Osteoblast (primary cell): ENCODE measurements at regions not wholly inside any gene's neighbourhood (a gene's known extent, or its start where the extent isn't known, plus 50 kb on each side); places are given as distances from the start of the nearest gene placed in this dataset.

ENCODE experiments used
- DNase-seq: peaks from one replicate; pipeline ENCODE4 v3.0.0; 2011; ENCODE audit warnings: low spot score, mixed read lengths; ENCODE audit not compliant: insufficient read length; ENCODE audit errors: missing footprints
- H2AFZ ChIP-seq: 2 replicates; pipeline ENCODE4 v1.6.0; 2011; ENCODE audit warnings: mild to moderate bottlenecking, low read length
- H3K27ac ChIP-seq: 2 replicates; pipeline ENCODE4 v1.5.1; 2011; ENCODE audit warnings: mild to moderate bottlenecking, low read depth, low read length, moderate library complexity
- H3K27me3 ChIP-seq: 2 replicates; pipeline ENCODE4 v1.6.0; 2012; ENCODE audit warnings: mild to moderate bottlenecking, control low read depth, inconsistent platforms, low read length, moderate library complexity; ENCODE audit not compliant: insufficient read depth
- H3K36me3 ChIP-seq: 2 replicates; pipeline ENCODE4 v1.5.1; 2011; ENCODE audit warnings: mild to moderate bottlenecking, low read length, control low read depth, moderate library complexity; ENCODE audit not compliant: insufficient read depth
- H3K4me1 ChIP-seq: 2 replicates; pipeline ENCODE4 v1.5.1; 2011; ENCODE audit warnings: mild to moderate bottlenecking, low read length, control low read depth, moderate library complexity; ENCODE audit not compliant: insufficient read depth
- H3K4me2 ChIP-seq: 2 replicates; pipeline ENCODE4 v1.6.0; 2011; ENCODE audit warnings: mild to moderate bottlenecking, low read length; ENCODE audit not compliant: insufficient read depth
- H3K4me3 ChIP-seq: fragments of 200-600 bp; sonication (generic); 3 replicates; pipeline ENCODE4 v1.5.1; 2012; ENCODE audit warnings: mild to moderate bottlenecking, low read length, inconsistent platforms; ENCODE audit not compliant: insufficient read depth
- H3K79me2 ChIP-seq: 2 replicates; pipeline ENCODE4 v1.6.0; 2012; ENCODE audit warnings: mild to moderate bottlenecking, low read length, control low read depth, inconsistent platforms; ENCODE audit not compliant: insufficient read depth
- H3K9me3 ChIP-seq: 2 replicates; pipeline ENCODE4 v1.5.1; 2011; ENCODE audit warnings: low read depth, low read length, control low read depth
- H4K20me1 ChIP-seq: 2 replicates; pipeline ENCODE4 v1.6.0; 2012; ENCODE audit warnings: mild to moderate bottlenecking, low read length, control low read depth; ENCODE audit not compliant: insufficient read depth
- TF ChIP-seq, protein P1 (sequence below): IDR thresholded peaks from 2 replicates; pipeline ENCODE4 v1.5.1; 2011; ENCODE audit warnings: mild to moderate bottlenecking, low read depth, low read length, moderate library complexity; ENCODE audit errors: extremely low read depth

DNA sequence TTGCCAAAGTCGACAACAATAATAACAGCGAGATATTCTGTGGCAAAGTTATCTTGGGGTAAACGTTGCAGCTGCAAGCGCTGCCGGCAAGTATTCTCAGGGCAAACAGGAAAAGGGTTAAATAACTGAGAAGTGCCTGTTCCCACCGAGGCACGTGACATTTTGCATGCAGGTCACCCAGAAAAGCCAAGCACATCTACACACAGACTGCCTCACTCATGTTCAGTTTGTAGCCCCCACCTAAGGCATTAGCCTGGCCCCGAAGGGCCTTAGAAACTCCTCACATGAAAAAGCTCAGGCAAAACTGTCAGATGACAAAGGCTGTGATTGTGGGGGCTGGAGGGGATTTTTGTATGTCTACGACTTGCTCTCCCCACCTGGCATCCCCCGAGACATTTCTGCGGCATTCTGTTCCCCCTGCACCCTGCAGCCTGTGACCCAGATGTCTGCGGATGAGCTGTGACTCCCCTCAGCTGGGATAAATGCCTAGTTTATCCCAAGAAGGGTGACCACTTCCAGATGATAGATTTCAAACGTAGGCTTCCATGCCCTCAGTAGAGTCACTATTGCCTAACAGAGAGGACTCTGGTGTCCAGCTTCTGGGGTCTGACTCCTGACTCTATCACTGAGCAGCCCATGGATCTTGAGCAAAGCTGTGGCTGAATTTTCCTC lies 215.2 kb upstream of the SIX2 start:
- Histone ChIP-seq H3K79me2 (no peaks in the 10 kb centered on the region), H4K20me1 (no peaks in the 10 kb centered on the region), H3K36me3 (no peaks in the 10 kb centered on the region), H3K9me3 (no peaks in the 10 kb centered on the region), H3K27ac (no peak overlapping the region), H2AFZ (no peak overlapping the region), H3K4me2 (no peak overlapping the region), H3K4me3 (no peak overlapping the region), H3K27me3 (no peaks in the 10 kb centered on the region), H3K4me1 (peaks cover 4% of the 10 kb centered on the region)
- no peak for DNase-seq
- TF ChIP-seq, protein P1, sequence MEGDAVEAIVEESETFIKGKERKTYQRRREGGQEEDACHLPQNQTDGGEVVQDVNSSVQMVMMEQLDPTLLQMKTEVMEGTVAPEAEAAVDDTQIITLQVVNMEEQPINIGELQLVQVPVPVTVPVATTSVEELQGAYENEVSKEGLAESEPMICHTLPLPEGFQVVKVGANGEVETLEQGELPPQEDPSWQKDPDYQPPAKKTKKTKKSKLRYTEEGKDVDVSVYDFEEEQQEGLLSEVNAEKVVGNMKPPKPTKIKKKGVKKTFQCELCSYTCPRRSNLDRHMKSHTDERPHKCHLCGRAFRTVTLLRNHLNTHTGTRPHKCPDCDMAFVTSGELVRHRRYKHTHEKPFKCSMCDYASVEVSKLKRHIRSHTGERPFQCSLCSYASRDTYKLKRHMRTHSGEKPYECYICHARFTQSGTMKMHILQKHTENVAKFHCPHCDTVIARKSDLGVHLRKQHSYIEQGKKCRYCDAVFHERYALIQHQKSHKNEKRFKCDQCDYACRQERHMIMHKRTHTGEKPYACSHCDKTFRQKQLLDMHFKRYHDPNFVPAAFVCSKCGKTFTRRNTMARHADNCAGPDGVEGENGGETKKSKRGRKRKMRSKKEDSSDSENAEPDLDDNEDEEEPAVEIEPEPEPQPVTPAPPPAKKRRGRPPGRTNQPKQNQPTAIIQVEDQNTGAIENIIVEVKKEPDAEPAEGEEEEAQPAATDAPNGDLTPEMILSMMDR: no peak

DNA sequence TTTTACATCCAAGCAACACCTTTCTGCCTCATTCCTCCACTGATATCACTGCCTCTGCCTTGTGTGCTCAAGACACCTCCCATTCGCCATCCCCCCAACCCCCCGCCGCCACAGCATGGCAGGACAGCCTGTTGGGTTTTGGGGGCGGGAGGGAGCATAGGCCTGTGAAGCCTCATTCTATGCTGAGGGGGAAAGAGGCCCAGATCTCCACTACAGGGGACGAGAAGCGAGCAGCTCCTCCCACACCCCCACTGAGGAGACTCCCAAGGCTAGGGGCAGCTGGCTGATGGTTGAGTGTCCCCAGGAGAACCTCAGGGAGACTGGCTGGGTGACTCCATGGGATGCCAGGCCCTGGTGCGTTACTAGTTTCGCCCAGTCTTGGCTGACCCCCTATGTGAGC lies 214.3 kb upstream of the SIX2 start:
- no peaks in the 10 kb centered on the region for H3K9me3 ChIP-seq

DNA sequence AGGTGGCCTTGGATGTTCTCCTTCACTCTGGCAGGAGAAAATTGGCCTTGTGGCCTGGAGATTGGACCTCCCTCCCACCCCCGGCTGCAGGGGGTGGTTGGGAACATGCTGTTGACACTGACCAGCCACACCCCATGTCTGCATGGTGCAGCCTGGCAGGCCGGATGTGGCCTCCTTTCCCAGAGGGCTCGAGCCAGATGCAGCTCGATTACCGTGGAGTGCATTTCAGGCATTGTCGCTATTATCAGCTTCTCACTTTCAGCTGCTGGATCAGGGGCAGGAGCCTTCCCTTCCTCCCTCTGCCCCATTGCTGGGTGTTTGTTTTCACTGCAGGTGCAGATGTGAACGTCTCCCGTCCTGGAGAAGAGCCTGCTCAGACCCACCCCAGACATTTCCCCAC lies 211.0 kb upstream of the SIX2 start:
- Histone ChIP-seq H3K27me3 (peaks cover 5% of the 10 kb centered on the region), H3K27ac (no peak overlapping the region), H3K4me3 (no peak overlapping the region)

More for the DNA sequence above, 214.3 kb upstream of the SIX2 start:
- H3K4me3 ChIP-seq: no peak overlapping the region
- no peak overlapping the region for H3K27ac ChIP-seq
- DNase-seq: no peak
- H3K36me3 ChIP-seq: no peaks in the 10 kb centered on the region
- TF ChIP-seq, protein P1: no peak
- no peaks in the 10 kb centered on the region for H4K20me1 ChIP-seq
- H3K79me2 ChIP-seq: no peaks in the 10 kb centered on the region
- peaks cover 4% of the 10 kb centered on the region for H3K4me1 ChIP-seq
- no peaks in the 10 kb centered on the region for H3K27me3 ChIP-seq
- H3K4me2 ChIP-seq: no peak overlapping the region
- H2AFZ ChIP-seq: no peak overlapping the region

GRCh38 chr2:45218931-45219339 lies 209.7 kb upstream of the SIX2 start:
- no peaks in the 10 kb centered on the region for H3K36me3 ChIP-seq
- no peaks in the 10 kb centered on the region for H3K79me2 ChIP-seq
- TF ChIP-seq, protein P1: no peak
- peaks cover 5% of the 10 kb centered on the region for H3K27me3 ChIP-seq
- no peaks in the 10 kb centered on the region for H4K20me1 ChIP-seq
- no peak overlapping the region for H3K27ac ChIP-seq
- DNase-seq: no peak
- no peak overlapping the region for H3K4me2 ChIP-seq
- H3K4me3 ChIP-seq: no peak overlapping the region
- peaks cover 4% of the 10 kb centered on the region for H3K4me1 ChIP-seq
- no peaks in the 10 kb centered on the region for H3K9me3 ChIP-seq
- no peak overlapping the region for H2AFZ ChIP-seq

More for the DNA sequence above, 211.0 kb upstream of the SIX2 start:
- TF ChIP-seq, protein P1: no peak
- H2AFZ ChIP-seq: peak overlapping the region; percentile 28
- DNase-seq: no peak
- no peaks in the 10 kb centered on the region for H3K79me2 ChIP-seq
- H3K36me3 ChIP-seq: no peaks in the 10 kb centered on the region
- peaks cover 4% of the 10 kb centered on the region for H3K4me1 ChIP-seq
- H3K4me2 ChIP-seq: no peak overlapping the region
- H4K20me1 ChIP-seq: no peaks in the 10 kb centered on the region
- H3K9me3 ChIP-seq: no peaks in the 10 kb centered on the region
